ENCODE measurements at regions not wholly inside any gene's neighbourhood (a gene's known extent, or its start where the extent isn't known, plus 50 kb on each side); places are given as distances from the start of the nearest gene placed in this dataset.
A peak's percentile ranks its signal among the peaks of the same experiment; 100 is the strongest.

DNA sequence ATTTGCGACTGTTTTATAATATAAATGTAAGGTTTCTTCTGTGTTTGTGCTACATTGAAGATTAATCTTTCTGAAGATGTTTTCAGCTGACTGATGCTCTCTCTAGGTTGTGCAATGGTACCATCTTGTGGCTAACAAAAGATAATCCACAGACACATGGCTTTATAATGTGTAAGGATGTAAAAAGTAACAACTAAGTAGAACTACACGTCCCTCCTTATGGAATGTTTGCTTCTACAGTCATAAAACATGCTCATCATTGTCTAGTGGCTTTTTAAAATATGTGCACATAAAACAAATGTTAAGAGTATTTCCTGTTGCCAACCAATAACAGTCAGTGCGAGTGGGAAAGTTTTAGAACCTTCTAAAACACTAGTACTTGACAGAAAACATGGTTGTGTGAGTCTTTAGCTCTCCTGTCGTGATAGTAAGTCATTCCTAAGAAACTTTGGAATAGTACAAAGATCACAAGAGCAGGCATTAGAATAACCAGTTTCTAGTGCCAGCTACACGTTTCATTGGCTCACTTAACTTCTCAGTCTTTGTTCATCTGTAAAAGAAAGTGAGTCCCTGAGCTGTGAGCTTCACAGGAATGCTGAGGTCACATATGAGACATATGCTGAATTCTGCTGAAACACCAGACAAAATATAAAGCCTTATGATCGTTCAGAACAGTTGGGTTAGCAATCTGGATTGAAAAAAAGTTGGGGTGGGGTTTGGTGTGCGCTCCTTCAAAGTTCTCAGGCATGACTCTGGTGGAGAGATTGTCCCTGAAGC is 75.7 kb upstream of the GLIS3 start:
- Histone ChIP-seq H3K9ac (ENCODE audit: insufficient read depth in 1 of 2, low read length in 2 of 2) (no peak overlapping the region), H3K36me3 (ENCODE audit: control insufficient read depth in 4 of 4, insufficient read depth in 4 of 4, low read length in 4 of 4) (no peaks in the 10 kb centered on the region), H3K27ac (ENCODE audit: low read depth in 1 of 2, low read length in 1 of 2) (no peak overlapping the region), H3K9me3 (ENCODE audit: control insufficient read depth in 4 of 4, insufficient read depth in 3 of 4, low read length in 3 of 4) (no peaks in the 10 kb centered on the region), H3K27me3 (ENCODE audit: control insufficient read depth in 3 of 3, insufficient read depth in 3 of 3, low read length in 2 of 3) (no peaks in the 10 kb centered on the region), H3K4me1 (ENCODE audit: control insufficient read depth in 5 of 5, insufficient read depth in 5 of 5, low read length in 5 of 5) (no peaks in the 10 kb centered on the region), H3K4me3 (no peak overlapping the region)
- ATAC-seq (ENCODE audit: insufficient read depth, low FRiP score), result no peak
- TF ChIP-seq CTCF (IDR thresholded peaks at IDR 0.05; ENCODE audit: control extremely low read depth, extremely low read depth), result peak; percentile 5
- WGBS, 2 donors, result 48 to 62% methylated on average over 7 of the region's 7 CpGs
- peak in 2 of 3 donors; percentile 39 to 69 for DNase-seq

- ATAC-seq (ENCODE audit: insufficient read depth, low FRiP score), result peak; percentile 41
Observed at GRCh38 chr9:4371108-4371507, 71.2 kb upstream of the GLIS3 start.

GRCh38 chr9:4370501-4370900 is 70.6 kb upstream of the GLIS3 start:
- peaks cover 0 to 1% (median 0%) of the 10 kb centered on the region in 4 donors for H3K9me3 ChIP-seq (ENCODE audit: control insufficient read depth in 4 of 4, insufficient read depth in 3 of 4, low read length in 3 of 4)
- DNase-seq, result no peak
- H3K36me3 ChIP-seq (ENCODE audit: control insufficient read depth in 4 of 4, insufficient read depth in 4 of 4, low read length in 4 of 4), result no peaks in the 10 kb centered on the region
- H3K27ac ChIP-seq (ENCODE audit: low read depth in 1 of 2, low read length in 1 of 2), result no peak overlapping the region
- H3K4me1 ChIP-seq (ENCODE audit: control insufficient read depth in 5 of 5, insufficient read depth in 5 of 5, low read length in 5 of 5), result no peaks in the 10 kb centered on the region
- no peak for ATAC-seq (ENCODE audit: insufficient read depth, low FRiP score)
- H3K4me3 ChIP-seq, result no peak overlapping the region
- WGBS, 2 donors, result 91 to 98% methylated on average over 3 of the region's 3 CpGs
- no peaks in the 10 kb centered on the region for H3K27me3 ChIP-seq (ENCODE audit: control insufficient read depth in 3 of 3, insufficient read depth in 3 of 3, low read length in 2 of 3)
- no peak for TF ChIP-seq CTCF (IDR thresholded peaks at IDR 0.05; ENCODE audit: control extremely low read depth, extremely low read depth)
- no peak overlapping the region for H3K9ac ChIP-seq (ENCODE audit: insufficient read depth in 1 of 2, low read length in 2 of 2)

More at GRCh38 chr9:4371108-4371507, 71.2 kb upstream of the GLIS3 start:
- peaks cover 0 to 1% (median 0%) of the 10 kb centered on the region in 4 donors for H3K9me3 ChIP-seq (ENCODE audit: control insufficient read depth in 4 of 4, insufficient read depth in 3 of 4, low read length in 3 of 4)
- H3K4me1 ChIP-seq (ENCODE audit: control insufficient read depth in 5 of 5, insufficient read depth in 5 of 5, low read length in 5 of 5), result no peaks in the 10 kb centered on the region
- no peak overlapping the region for H3K4me3 ChIP-seq
- H3K27me3 ChIP-seq (ENCODE audit: control insufficient read depth in 3 of 3, insufficient read depth in 3 of 3, low read length in 2 of 3), result no peaks in the 10 kb centered on the region
- no peak for TF ChIP-seq CTCF (IDR thresholded peaks at IDR 0.05; ENCODE audit: control extremely low read depth, extremely low read depth)
- no peak overlapping the region for H3K27ac ChIP-seq (ENCODE audit: low read depth in 1 of 2, low read length in 1 of 2)
- 66 to 74% methylated on average over 5 of the region's 5 CpGs for WGBS, 2 donors
- DNase-seq, result peak in 1 of 3 donors; percentile 6
- no peaks in the 10 kb centered on the region for H3K36me3 ChIP-seq (ENCODE audit: control insufficient read depth in 4 of 4, insufficient read depth in 4 of 4, low read length in 4 of 4)
- no peak overlapping the region for H3K9ac ChIP-seq (ENCODE audit: insufficient read depth in 1 of 2, low read length in 2 of 2)
